Loucy (cell line): ENCODE measurements at regions not wholly inside any gene's neighbourhood (a gene's known extent, or its start where the extent isn't known, plus 50 kb on each side); places are given as distances from the start of the nearest gene placed in this dataset.
"Not testable (repeated sequence)": the region's sequence is repeated elsewhere in the genome, so short reads cannot be mapped to it uniquely, and the experiment has no call there.

ENCODE experiments used
- H2AFZ ChIP-seq: fragments of 200-600 bp; sonication (generic); 2 replicates; pipeline ENCODE4 v1.6.0; 2016; ENCODE audit warnings: antibody characterized with exemption, mild to moderate bottlenecking, low read length, moderate library complexity
- H3F3A ChIP-seq: fragments of 200-600 bp; 2 replicates; pipeline ENCODE4 v1.6.0; 2016; ENCODE audit warnings: antibody characterized with exemption, low read depth, mild to moderate bottlenecking
- H3K27me3 ChIP-seq: fragments of 200-600 bp; sonication (generic); 2 replicates; pipeline ENCODE4 v1.6.1; 2014; ENCODE audit warnings: low read length, mild to moderate bottlenecking; ENCODE audit not compliant: insufficient read depth, poor library complexity, severe bottlenecking
- H3K36me3 ChIP-seq: fragments of 200-600 bp; sonication (generic); 2 replicates; pipeline ENCODE4 v1.6.1; 2016; ENCODE audit warnings: low read length; ENCODE audit not compliant: insufficient read depth
- H3K4me1 ChIP-seq: fragments of 200-600 bp; sonication (generic); 2 replicates; pipeline ENCODE4 v1.5.1; 2014; ENCODE audit warnings: low read length, mild to moderate bottlenecking; ENCODE audit not compliant: insufficient read depth, poor library complexity, severe bottlenecking
- H3K4me2 ChIP-seq: fragments of 200-600 bp; sonication (generic); 2 replicates; pipeline ENCODE4 v1.6.0; 2014; ENCODE audit warnings: antibody characterized with exemption, low read length, low read depth, mild to moderate bottlenecking; ENCODE audit not compliant: poor library complexity, severe bottlenecking
- H3K4me3 ChIP-seq: fragments of 200-600 bp; sonication (generic); 2 replicates; pipeline ENCODE4 v1.5.1; 2014; ENCODE audit warnings: low read length, mild to moderate bottlenecking, mixed read lengths; ENCODE audit not compliant: poor library complexity, severe bottlenecking
- H3K79me2 ChIP-seq: fragments of 200-600 bp; sonication (generic); 2 replicates; pipeline ENCODE4 v1.6.1; 2014; ENCODE audit warnings: low read length; ENCODE audit not compliant: insufficient read depth
- H3K9ac ChIP-seq: fragments of 200-600 bp; sonication (generic); 2 replicates; pipeline ENCODE4 v1.6.0; 2014; ENCODE audit warnings: mild to moderate bottlenecking, low read depth, low read length, moderate library complexity; ENCODE audit not compliant: poor library complexity, severe bottlenecking
- H3K9me2 ChIP-seq: fragments of 200-600 bp; sonication (generic); replicated peaks from 2 replicates; pipeline ENCODE4 v1.6.1; 2016; ENCODE audit warnings: low read depth, low read length, mixed read lengths
- H3K9me3 ChIP-seq: fragments of 200-600 bp; sonication (generic); 2 replicates; pipeline ENCODE4 v1.6.1; 2014; ENCODE audit warnings: mild to moderate bottlenecking, antibody characterized with exemption, low read length, low read depth; ENCODE audit not compliant: insufficient read depth
- H4K20me1 ChIP-seq: fragments of 200-600 bp; sonication (generic); 2 replicates; pipeline ENCODE4 v1.6.0; 2014; ENCODE audit warnings: antibody characterized with exemption, low read length, mild to moderate bottlenecking; ENCODE audit not compliant: insufficient read depth, poor library complexity, severe bottlenecking
- EZH2phosphoT487 ChIP-seq: fragments of 200-600 bp; IDR thresholded peaks from 2 replicates; pipeline ENCODE4 v1.6.1; 2018; ENCODE audit warnings: antibody characterized with exemption, mild to moderate bottlenecking, moderate library complexity, borderline replicate concordance
- TF ChIP-seq, protein P1 (sequence below): fragments of 200-600 bp; sonication (generic); conservative IDR thresholded peaks from 2 replicates; pipeline ENCODE4 v1.5.1; 2014; ENCODE audit warnings: mild to moderate bottlenecking, antibody characterized with exemption, low read length

DNA sequence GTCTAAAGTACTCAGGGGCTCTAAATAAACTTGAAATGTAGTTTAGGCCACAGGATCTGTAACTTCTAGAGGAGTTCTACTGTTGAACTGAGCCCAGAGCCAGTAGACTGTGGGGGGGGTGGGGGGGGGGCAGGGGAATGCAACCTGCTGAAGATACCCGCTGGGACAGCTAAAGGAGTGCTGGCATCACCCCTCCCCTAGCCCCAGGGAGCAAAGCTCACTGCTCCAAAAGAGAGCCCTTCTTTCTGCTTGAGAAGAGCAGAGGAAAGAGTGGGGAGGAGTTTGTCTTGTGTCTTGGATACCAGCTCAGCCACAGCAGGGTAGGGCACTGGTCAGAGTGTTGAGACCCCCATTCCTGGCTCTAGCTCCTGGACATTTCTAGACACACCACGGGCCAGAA, 414.0 kb upstream of the KLHL29 start:
- no peaks in the 10 kb centered on the region for H3F3A ChIP-seq
- no peaks in the 10 kb centered on the region for H4K20me1 ChIP-seq
- peaks cover 5% of the 10 kb centered on the region for H3K27me3 ChIP-seq
- H3K4me1 ChIP-seq = no peaks in the 10 kb centered on the region
- no peak overlapping the region for H2AFZ ChIP-seq
- no peak overlapping the region for H3K4me2 ChIP-seq
- H3K9me2 ChIP-seq = no peaks in the 10 kb centered on the region
- H3K9ac ChIP-seq = no peak overlapping the region
- no peaks in the 10 kb centered on the region for H3K36me3 ChIP-seq
- no peaks in the 10 kb centered on the region for H3K79me2 ChIP-seq
- TF ChIP-seq, protein P1, sequence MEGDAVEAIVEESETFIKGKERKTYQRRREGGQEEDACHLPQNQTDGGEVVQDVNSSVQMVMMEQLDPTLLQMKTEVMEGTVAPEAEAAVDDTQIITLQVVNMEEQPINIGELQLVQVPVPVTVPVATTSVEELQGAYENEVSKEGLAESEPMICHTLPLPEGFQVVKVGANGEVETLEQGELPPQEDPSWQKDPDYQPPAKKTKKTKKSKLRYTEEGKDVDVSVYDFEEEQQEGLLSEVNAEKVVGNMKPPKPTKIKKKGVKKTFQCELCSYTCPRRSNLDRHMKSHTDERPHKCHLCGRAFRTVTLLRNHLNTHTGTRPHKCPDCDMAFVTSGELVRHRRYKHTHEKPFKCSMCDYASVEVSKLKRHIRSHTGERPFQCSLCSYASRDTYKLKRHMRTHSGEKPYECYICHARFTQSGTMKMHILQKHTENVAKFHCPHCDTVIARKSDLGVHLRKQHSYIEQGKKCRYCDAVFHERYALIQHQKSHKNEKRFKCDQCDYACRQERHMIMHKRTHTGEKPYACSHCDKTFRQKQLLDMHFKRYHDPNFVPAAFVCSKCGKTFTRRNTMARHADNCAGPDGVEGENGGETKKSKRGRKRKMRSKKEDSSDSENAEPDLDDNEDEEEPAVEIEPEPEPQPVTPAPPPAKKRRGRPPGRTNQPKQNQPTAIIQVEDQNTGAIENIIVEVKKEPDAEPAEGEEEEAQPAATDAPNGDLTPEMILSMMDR = no peak
- TF ChIP-seq EZH2phosphoT487 = no peak
- H3K9me3 ChIP-seq = no peaks in the 10 kb centered on the region
- H3K4me3 ChIP-seq = no peak overlapping the region

DNA sequence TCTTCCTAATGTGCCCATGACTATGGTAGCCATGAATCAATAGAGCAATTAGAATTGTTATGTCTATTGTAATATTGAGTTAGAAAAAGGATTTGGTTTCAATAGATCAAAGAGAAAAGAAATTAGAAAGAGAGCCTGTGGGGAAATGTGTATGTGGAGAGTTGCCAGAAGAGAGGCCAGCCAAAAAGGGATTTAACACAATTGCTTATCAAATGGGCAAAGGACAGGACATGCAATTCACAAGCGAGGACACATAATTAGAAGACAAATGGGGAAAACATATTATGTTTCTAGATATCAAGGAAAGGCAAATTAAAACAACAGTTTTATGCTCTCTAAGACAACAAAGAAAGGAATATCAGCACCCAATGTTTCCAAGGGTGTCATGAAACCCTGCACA, 403.2 kb upstream of the KLHL29 start:
- H2AFZ ChIP-seq = no peak overlapping the region
- no peaks in the 10 kb centered on the region; the same call in 1 of the 2 replicates for H3K9me3 ChIP-seq
- no peaks in the 10 kb centered on the region for H3K79me2 ChIP-seq
- no peaks in the 10 kb centered on the region for H3K36me3 ChIP-seq
- TF ChIP-seq, protein P1 = no peak
- no peak for TF ChIP-seq EZH2phosphoT487
- H3K4me2 ChIP-seq = no peak overlapping the region
- no peak overlapping the region for H3K9ac ChIP-seq
- H4K20me1 ChIP-seq = no peaks in the 10 kb centered on the region
- no peaks in the 10 kb centered on the region for H3F3A ChIP-seq
- no peak overlapping the region for H3K4me3 ChIP-seq
- no peaks in the 10 kb centered on the region for H3K4me1 ChIP-seq
- H3K27me3 ChIP-seq = no peaks in the 10 kb centered on the region
- H3K9me2 ChIP-seq = no peaks in the 10 kb centered on the region

DNA sequence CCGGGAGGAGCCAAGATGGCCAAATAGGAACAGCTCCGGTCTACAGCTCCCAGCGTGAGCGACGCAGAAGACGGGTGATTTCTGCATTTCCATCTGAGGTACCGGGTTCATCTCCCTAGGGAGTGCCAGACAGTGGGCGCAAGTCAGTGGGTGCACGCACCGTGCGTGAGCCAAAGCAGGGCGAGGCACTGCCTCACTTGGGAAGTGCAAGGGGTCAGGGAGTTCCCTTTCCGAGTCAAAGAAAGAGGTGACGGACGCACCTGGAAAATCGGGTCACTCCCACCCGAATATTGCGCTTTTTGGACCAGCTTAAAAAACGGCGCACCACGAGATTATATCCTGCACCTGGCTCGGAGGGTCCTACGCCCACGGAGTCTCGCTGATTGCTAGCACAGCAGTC, 400.8 kb upstream of the KLHL29 start:
- not testable (repeated sequence) for H3K4me1 ChIP-seq, H3K27me3 ChIP-seq, H2AFZ ChIP-seq, H3K9me2 ChIP-seq, H3K9ac ChIP-seq, H3K4me2 ChIP-seq, H4K20me1 ChIP-seq, H3K36me3 ChIP-seq, H3F3A ChIP-seq, H3K9me3 ChIP-seq, H3K79me2 ChIP-seq, H3K4me3 ChIP-seq

DNA sequence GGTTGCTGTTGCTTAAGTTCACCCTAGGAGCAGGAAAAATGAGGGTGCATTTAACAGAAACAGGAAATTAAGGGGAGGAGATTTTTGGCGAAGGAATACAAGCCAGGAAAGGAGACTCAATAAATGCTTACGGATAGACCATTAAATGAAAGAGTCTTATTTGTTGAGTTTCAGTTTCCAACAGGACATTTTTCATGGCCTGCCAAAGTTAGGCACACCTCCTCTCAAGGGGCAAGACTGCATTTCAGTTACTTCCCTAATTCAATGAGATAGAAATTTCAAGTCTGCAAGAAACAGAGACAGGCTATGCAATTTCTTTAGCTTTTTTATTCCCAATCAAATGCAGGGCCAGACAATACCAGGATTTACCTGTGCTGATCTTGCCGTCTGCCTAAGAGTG, 394.7 kb upstream of the KLHL29 start:
- no peaks in the 10 kb centered on the region for H3K79me2 ChIP-seq
- H3K36me3 ChIP-seq = no peaks in the 10 kb centered on the region
- no peaks in the 10 kb centered on the region for H3F3A ChIP-seq
- no peak overlapping the region for H3K9ac ChIP-seq
- H3K4me3 ChIP-seq = no peak overlapping the region
- no peak overlapping the region for H2AFZ ChIP-seq
- TF ChIP-seq, protein P1 = no peak
- TF ChIP-seq EZH2phosphoT487 = no peak
- no peaks in the 10 kb centered on the region for H4K20me1 ChIP-seq
- H3K9me3 ChIP-seq = no peaks in the 10 kb centered on the region
- no peaks in the 10 kb centered on the region for H3K4me1 ChIP-seq
- no peaks in the 10 kb centered on the region for H3K27me3 ChIP-seq
- no peaks in the 10 kb centered on the region for H3K9me2 ChIP-seq
- no peak overlapping the region for H3K4me2 ChIP-seq
